Mucosa of descending colon (tissue), 3 donors: ENCODE measurements at regions not wholly inside any gene's neighbourhood (a gene's known extent, or its start where the extent isn't known, plus 50 kb on each side); places are given as distances from the start of the nearest gene placed in this dataset.

ENCODE experiments used
- ATAC-seq: fragments of 200-7000 bp; cut with Tn5 transposase; one replicate; pipeline ENCODE4 v1.9.1; 2020; ENCODE audit warnings: mild to moderate bottlenecking, moderate library complexity
- DNase-seq, 3 donors: peaks; one replicate each; pipeline ENCODE4 v3.0.0-alpha.2; 2020
- H3K36me3 ChIP-seq: fragments of 200-600 bp; one replicate; pipeline ENCODE4 v1.8.0; 2021; ENCODE audit warnings: low read depth, mild to moderate bottlenecking
- H3K4me1 ChIP-seq: fragments of 200-600 bp; one replicate; pipeline ENCODE4 v1.8.0; 2021; ENCODE audit warnings: low read depth, mild to moderate bottlenecking
- H3K4me3 ChIP-seq: fragments of 200-600 bp; one replicate; pipeline ENCODE4 v1.8.0; 2021; ENCODE audit warnings: mild to moderate bottlenecking
- H3K9me3 ChIP-seq: fragments of 200-600 bp; one replicate; pipeline ENCODE4 v1.8.0; 2021; ENCODE audit warnings: mild to moderate bottlenecking
- CTCF ChIP-seq: fragments of 200-600 bp; IDR thresholded peaks from one replicate; pipeline ENCODE4 v1.8.0; 2022; ENCODE audit warnings: antibody characterized with exemption, mild to moderate bottlenecking
- intact Hi-C, 2 donors: fragments of 100-400 bp; cut with DNase I in 1 of 2; cut with micrococcal nuclease in 1 of 2; formaldehyde crosslinking; loops; one replicate each; pipeline versions ENCODE4 v1.11.0 to v1.11.1; 2022; cut with DNase I, micrococcal nuclease
- donor health status: DM: no; HTN: no; CAD: no; lungs with moderate emphysema.
- donor health status: DM: no; HTN: no; CAD: no.
- donor health status: DM: no; HTN: yes; CAD: no.

- intact Hi-C loops: no loop called here
- Histone ChIP-seq H3K36me3 (no peaks in the 10 kb centered on the region), H3K4me1 (no peaks in the 10 kb centered on the region), H3K4me3 (no peak overlapping the region), H3K9me3 (no peaks in the 10 kb centered on the region)
- ATAC-seq (no peak), DNase-seq (no peak)
- no peak for TF ChIP-seq CTCF
Observed at GRCh38 chr1:181409981-181410380, 73.3 kb upstream of the CACNA1E start.

- intact Hi-C loops: no loop called here
- Histone ChIP-seq H3K4me3 (no peak overlapping the region), H3K9me3 (no peaks in the 10 kb centered on the region), H3K36me3 (no peaks in the 10 kb centered on the region), H3K4me1 (no peaks in the 10 kb centered on the region)
- DNase-seq (no peak), ATAC-seq (no peak)
- no peak for TF ChIP-seq CTCF
Observed at GRCh38 chr1:181412746-181413145, 70.6 kb upstream of the CACNA1E start.

GRCh38 chr1:181413195-181413815 lies 70.0 kb upstream of the CACNA1E start:
- Histone ChIP-seq H3K4me1 (no peaks in the 10 kb centered on the region), H3K36me3 (no peaks in the 10 kb centered on the region), H3K9me3 (no peaks in the 10 kb centered on the region), H3K4me3 (no peak overlapping the region)
- no peak for ATAC-seq
- TF ChIP-seq CTCF: no peak
- intact Hi-C loops: no loop called here
- DNase-seq: no peak

GRCh38 chr1:181413836-181414235 lies 69.5 kb upstream of the CACNA1E start:
- no peak for ATAC-seq
- no peak for DNase-seq
- Histone ChIP-seq H3K4me1 (no peaks in the 10 kb centered on the region), H3K9me3 (no peaks in the 10 kb centered on the region), H3K4me3 (no peak overlapping the region), H3K36me3 (no peaks in the 10 kb centered on the region)
- no peak for TF ChIP-seq CTCF
- intact Hi-C loops: no loop called here

- intact Hi-C loops: no loop called here
- no peak for DNase-seq
- Histone ChIP-seq H3K4me1 (no peaks in the 10 kb centered on the region), H3K9me3 (no peaks in the 10 kb centered on the region), H3K36me3 (no peaks in the 10 kb centered on the region), H3K4me3 (no peak overlapping the region)
- no peak for ATAC-seq
- no peak for TF ChIP-seq CTCF
Observed at GRCh38 chr1:181416268-181416860, 67.0 kb upstream of the CACNA1E start.
